MM.1S (cell line): ENCODE measurements at regions not wholly inside any gene's neighbourhood (a gene's known extent, or its start where the extent isn't known, plus 50 kb on each side); places are given as distances from the start of the nearest gene placed in this dataset.

Experiments used
- DNase-seq: peaks from one replicate; pipeline ENCODE4 v3.0.0-alpha.2; 2015
- H2AFZ ChIP-seq: fragments of 300-600 bp; sonication (generic); 2 replicates; pipeline ENCODE4 v1.6.0; 2016; ENCODE audit warnings: antibody characterized with exemption, low read length
- H3F3A ChIP-seq: fragments of 300-600 bp; sonication (generic); 2 replicates; pipeline ENCODE4 v1.6.1; 2016; ENCODE audit warnings: mild to moderate bottlenecking, antibody characterized with exemption, low read length, moderate library complexity, mixed read lengths; ENCODE audit not compliant: insufficient read depth
- H3K27ac ChIP-seq: fragments of 300-600 bp; sonication (generic); 2 replicates; pipeline ENCODE4 v1.5.1; 2016; ENCODE audit warnings: mild to moderate bottlenecking, low read length
- H3K27me3 ChIP-seq: fragments of 300-600 bp; sonication (generic); replicated peaks from 2 replicates; pipeline ENCODE4 v1.6.0; 2016; ENCODE audit warnings: low read length; ENCODE audit not compliant: insufficient read depth
- H3K36me3 ChIP-seq: fragments of 300-600 bp; sonication (generic); replicated peaks from 2 replicates; pipeline ENCODE4 v1.6.1; 2016; ENCODE audit warnings: mild to moderate bottlenecking, low read length, mixed read lengths; ENCODE audit not compliant: insufficient read depth
- H3K4me1 ChIP-seq: fragments of 300-600 bp; sonication (generic); 2 replicates; pipeline ENCODE4 v1.6.1; 2016; ENCODE audit warnings: low read length, mixed read lengths
- H3K4me2 ChIP-seq: fragments of 300-600 bp; sonication (generic); 2 replicates; pipeline ENCODE4 v1.6.0; 2016; ENCODE audit warnings: low read depth, low read length
- H3K4me3 ChIP-seq: fragments of 300-600 bp; sonication (generic); 2 replicates; pipeline ENCODE4 v1.5.1; 2016; ENCODE audit warnings: low read length, mixed read lengths
- H3K79me2 ChIP-seq: fragments of 300-600 bp; sonication (generic); 2 replicates; pipeline ENCODE4 v1.6.1; 2016; ENCODE audit warnings: mixed run types, low read length, mixed read lengths
- H3K9ac ChIP-seq: fragments of 300-600 bp; sonication (generic); 2 replicates; pipeline ENCODE4 v1.6.1; 2016; ENCODE audit warnings: low read length, mixed read lengths
- H3K9me2 ChIP-seq: fragments of 300-600 bp; sonication (generic); replicated peaks from 2 replicates; pipeline ENCODE4 v1.6.1; 2016; ENCODE audit warnings: mild to moderate bottlenecking, low read length, mixed read lengths; ENCODE audit not compliant: insufficient read depth
- H3K9me3 ChIP-seq: fragments of 300-600 bp; sonication (generic); replicated peaks from 2 replicates; pipeline ENCODE4 v1.6.1; 2016; ENCODE audit warnings: mild to moderate bottlenecking, low read length, mixed read lengths; ENCODE audit not compliant: insufficient read depth
- H4K20me1 ChIP-seq: fragments of 300-600 bp; sonication (generic); 2 replicates; pipeline ENCODE4 v1.6.1; 2016; ENCODE audit warnings: mild to moderate bottlenecking, low read length, moderate library complexity, mixed read lengths; ENCODE audit not compliant: insufficient read depth
- EZH2 ChIP-seq: fragments of 300-600 bp; sonication (generic); optimal IDR thresholded peaks from 2 replicates; pipeline ENCODE3; 2017; ENCODE audit warnings: low read depth, mild to moderate bottlenecking, antibody characterized with exemption, low read length, mixed read lengths
- EZH2phosphoT487 ChIP-seq: fragments of 300-600 bp; sonication (generic); IDR thresholded peaks from 2 replicates; pipeline ENCODE4 v1.6.1; 2018; ENCODE audit warnings: antibody characterized with exemption, low read length
- TF ChIP-seq, protein P1 (sequence below): fragments of 300-600 bp; sonication (generic); IDR thresholded peaks from 2 replicates; pipeline ENCODE4 v1.5.1; 2016; ENCODE audit warnings: antibody characterized with exemption, low read length, mixed read lengths

DNA sequence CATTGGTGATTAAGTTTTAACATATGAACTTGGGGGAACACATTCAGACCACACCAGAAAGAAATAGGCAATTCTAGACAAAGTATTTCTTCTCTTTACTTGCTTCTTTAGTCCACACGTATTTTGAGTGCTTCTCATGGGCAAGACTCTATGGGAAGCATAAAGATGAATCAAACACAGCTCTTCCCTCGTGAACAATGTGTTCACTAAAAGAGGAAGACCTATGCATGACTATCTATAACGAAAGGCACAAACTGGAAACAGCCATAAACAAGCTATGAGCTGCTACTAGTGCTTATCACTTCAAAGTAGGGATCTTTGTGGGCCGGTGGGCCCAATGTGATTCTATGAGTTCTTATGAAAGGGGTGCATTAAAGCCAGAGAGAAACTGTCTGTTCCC, 53.0 kb upstream of the PRDX6 start:
- Histone ChIP-seq H4K20me1 (no peaks in the 10 kb centered on the region), H3K9ac (no peak overlapping the region), H3K79me2 (no peaks in the 10 kb centered on the region), H3K27me3 (no peaks in the 10 kb centered on the region), H3K9me3 (no peaks in the 10 kb centered on the region), H3K4me2 (no peak overlapping the region), H3K27ac (no peak overlapping the region), H3K36me3 (no peaks in the 10 kb centered on the region), H3K9me2 (no peaks in the 10 kb centered on the region), H2AFZ (no peak overlapping the region), H3K4me3 (no peak overlapping the region), H3K4me1 (peaks cover 3% of the 10 kb centered on the region; the same call in 1 of the 2 replicates), H3F3A (no peaks in the 10 kb centered on the region)
- DNase-seq: no peak
- TF ChIP-seq EZH2 (no peak), EZH2phosphoT487 (no peak)
- TF ChIP-seq, protein P1, sequence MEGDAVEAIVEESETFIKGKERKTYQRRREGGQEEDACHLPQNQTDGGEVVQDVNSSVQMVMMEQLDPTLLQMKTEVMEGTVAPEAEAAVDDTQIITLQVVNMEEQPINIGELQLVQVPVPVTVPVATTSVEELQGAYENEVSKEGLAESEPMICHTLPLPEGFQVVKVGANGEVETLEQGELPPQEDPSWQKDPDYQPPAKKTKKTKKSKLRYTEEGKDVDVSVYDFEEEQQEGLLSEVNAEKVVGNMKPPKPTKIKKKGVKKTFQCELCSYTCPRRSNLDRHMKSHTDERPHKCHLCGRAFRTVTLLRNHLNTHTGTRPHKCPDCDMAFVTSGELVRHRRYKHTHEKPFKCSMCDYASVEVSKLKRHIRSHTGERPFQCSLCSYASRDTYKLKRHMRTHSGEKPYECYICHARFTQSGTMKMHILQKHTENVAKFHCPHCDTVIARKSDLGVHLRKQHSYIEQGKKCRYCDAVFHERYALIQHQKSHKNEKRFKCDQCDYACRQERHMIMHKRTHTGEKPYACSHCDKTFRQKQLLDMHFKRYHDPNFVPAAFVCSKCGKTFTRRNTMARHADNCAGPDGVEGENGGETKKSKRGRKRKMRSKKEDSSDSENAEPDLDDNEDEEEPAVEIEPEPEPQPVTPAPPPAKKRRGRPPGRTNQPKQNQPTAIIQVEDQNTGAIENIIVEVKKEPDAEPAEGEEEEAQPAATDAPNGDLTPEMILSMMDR: no peak

- Histone ChIP-seq H3K9me2 (no peaks in the 10 kb centered on the region), H3K4me2 (no peak overlapping the region), H2AFZ (no peak overlapping the region), H3K36me3 (no peaks in the 10 kb centered on the region), H3K4me3 (no peak overlapping the region), H3K27ac (no peak overlapping the region), H3K9ac (no peak overlapping the region), H3F3A (peaks cover 3% of the 10 kb centered on the region; the same call in 1 of the 2 replicates), H4K20me1 (no peaks in the 10 kb centered on the region), H3K27me3 (no peaks in the 10 kb centered on the region), H3K9me3 (no peaks in the 10 kb centered on the region), H3K4me1 (peaks cover 10% of the 10 kb centered on the region), H3K79me2 (no peaks in the 10 kb centered on the region)
- TF ChIP-seq EZH2: no peak
- no peak for DNase-seq
Observed at GRCh38 chr1:173424782-173425407, 52.2 kb upstream of the PRDX6 start.

- no peak for DNase-seq
Observed at GRCh38 chr1:173426057-173426456, 51.1 kb upstream of the PRDX6 start.

More at GRCh38 chr1:173426057-173426456, 51.1 kb upstream of the PRDX6 start:
- Histone ChIP-seq H2AFZ (no peak overlapping the region), H3K9me3 (no peaks in the 10 kb centered on the region), H3K79me2 (no peaks in the 10 kb centered on the region), H3K9ac (no peak overlapping the region), H3K9me2 (no peaks in the 10 kb centered on the region), H3K4me2 (no peak overlapping the region), H3K27ac (no peak overlapping the region), H3K4me3 (no peak overlapping the region), H3K36me3 (no peaks in the 10 kb centered on the region), H3K27me3 (no peaks in the 10 kb centered on the region), H3F3A (peaks cover 13% of the 10 kb centered on the region; the same call in 1 of the 2 replicates), H4K20me1 (no peaks in the 10 kb centered on the region), H3K4me1 (peaks cover 21% of the 10 kb centered on the region)
- no peak for TF ChIP-seq EZH2phosphoT487
- TF ChIP-seq, protein P1: no peak
- no peak for TF ChIP-seq EZH2
